Hepatocyte (in vitro differentiated cells): ENCODE measurements at regions not wholly inside any gene's neighbourhood (a gene's known extent, or its start where the extent isn't known, plus 50 kb on each side); places are given as distances from the start of the nearest gene placed in this dataset.

Source experiments
- DNase-seq: peaks from one replicate; pipeline ENCODE4 v3.0.0-alpha.2; 2016; ENCODE audit warnings: low spot score
- H2AFZ ChIP-seq: fragments of 200-600 bp; sonication (generic); 2 replicates; pipeline ENCODE4 v1.6.0; 2016; ENCODE audit warnings: antibody characterized with exemption, mild to moderate bottlenecking
- H3K27ac ChIP-seq: fragments of 200-600 bp; sonication (generic); 2 replicates; pipeline ENCODE4 v1.5.1; 2016; ENCODE audit warnings: mild to moderate bottlenecking
- H3K27me3 ChIP-seq: fragments of 200-600 bp; sonication (generic); 2 replicates; pipeline ENCODE4 v1.6.1; 2016
- H3K36me3 ChIP-seq: fragments of 200-600 bp; sonication (generic); replicated peaks from 2 replicates; pipeline ENCODE4 v1.5.1; 2016; ENCODE audit warnings: low read depth; ENCODE audit not compliant: insufficient read depth
- H3K4me1 ChIP-seq: fragments of 200-600 bp; sonication (generic); 2 replicates; pipeline ENCODE4 v1.5.1; 2016; ENCODE audit warnings: mild to moderate bottlenecking, moderate library complexity; ENCODE audit not compliant: insufficient read depth
- H3K4me2 ChIP-seq: fragments of 200-600 bp; sonication (generic); 2 replicates; pipeline ENCODE4 v1.6.0; 2016
- H3K4me3 ChIP-seq: fragments of 200-600 bp; sonication (generic); 2 replicates; pipeline ENCODE4 v1.5.1; 2016; ENCODE audit warnings: mild to moderate bottlenecking
- H3K79me2 ChIP-seq: fragments of 200-600 bp; sonication (generic); 2 replicates; pipeline ENCODE4 v1.6.0; 2017; ENCODE audit warnings: mild to moderate bottlenecking
- H3K9me2 ChIP-seq: fragments of 200-600 bp; sonication (generic); replicated peaks from 2 replicates; pipeline ENCODE4 v1.6.0; 2017; ENCODE audit warnings: mild to moderate bottlenecking; ENCODE audit not compliant: insufficient read depth
- H3K9me3 ChIP-seq: fragments of 200-600 bp; sonication (generic); 2 replicates; pipeline ENCODE4 v1.5.1; 2016; ENCODE audit warnings: low read depth, mild to moderate bottlenecking
- H4K20me1 ChIP-seq: fragments of 200-600 bp; sonication (generic); 2 replicates; pipeline ENCODE4 v1.6.0; 2016; ENCODE audit warnings: mild to moderate bottlenecking; ENCODE audit not compliant: insufficient read depth, poor library complexity, severe bottlenecking
- EZH2 ChIP-seq: fragments of 200-600 bp; sonication (generic); IDR thresholded peaks from 2 replicates; pipeline ENCODE4 v1.6.1; 2016; ENCODE audit warnings: antibody characterized with exemption, mild to moderate bottlenecking, borderline replicate concordance
- EZH2phosphoT487 ChIP-seq: fragments of 200-600 bp; sonication (generic); IDR thresholded peaks from one replicate; pipeline ENCODE4 v1.6.1; 2018; ENCODE audit warnings: antibody characterized with exemption, mild to moderate bottlenecking, low read depth, moderate library complexity; ENCODE audit not compliant: unreplicated experiment, severe bottlenecking
- WGBS: methylation state at CpG from one replicate; pipeline ENCODE4 v1.1.6; 2016; ENCODE audit warnings: low lambda C conversion rate; ENCODE audit errors: missing lambda C conversion rate; 5-methylcytosine and 5-hydroxymethylcytosine counted together
- TF ChIP-seq, protein P1 (sequence below): fragments of 200-600 bp; sonication (generic); IDR thresholded peaks from 2 replicates; pipeline ENCODE4 v1.5.1; 2016; ENCODE audit warnings: antibody characterized with exemption, mild to moderate bottlenecking; ENCODE audit not compliant: poor library complexity

DNA sequence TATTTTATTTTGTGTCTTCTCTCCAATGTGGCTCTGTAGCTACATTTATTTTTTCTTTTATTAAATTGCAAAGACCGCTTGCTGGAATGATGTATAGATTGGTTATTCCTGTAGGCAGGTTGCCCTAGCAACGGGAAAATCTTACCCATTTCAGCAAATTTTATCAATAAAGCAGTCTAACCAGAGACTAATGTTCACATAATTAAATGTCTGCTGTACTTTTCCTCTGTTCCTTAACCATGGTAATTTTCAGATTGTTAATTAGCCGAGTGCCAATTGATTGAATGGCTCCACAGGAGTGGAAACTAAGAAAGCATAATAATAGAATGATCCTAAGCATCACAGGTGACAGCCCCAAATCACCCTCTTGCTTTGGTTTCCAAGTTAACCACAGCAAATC is 134.8 kb downstream of the BASP1 start:
- Histone ChIP-seq H3K79me2 (no peaks in the 10 kb centered on the region), H3K9me3 (no peaks in the 10 kb centered on the region), H3K36me3 (no peaks in the 10 kb centered on the region), H3K4me1 (no peaks in the 10 kb centered on the region), H3K4me3 (no peak overlapping the region), H3K4me2 (no peak overlapping the region), H3K27me3 (no peaks in the 10 kb centered on the region), H4K20me1 (no peaks in the 10 kb centered on the region), H2AFZ (no peak overlapping the region), H3K9me2 (no peaks in the 10 kb centered on the region), H3K27ac (no peak overlapping the region)
- 95% methylated on average over 3 of the region's 3 CpGs for WGBS
- no peak for TF ChIP-seq EZH2phosphoT487
- TF ChIP-seq, protein P1, sequence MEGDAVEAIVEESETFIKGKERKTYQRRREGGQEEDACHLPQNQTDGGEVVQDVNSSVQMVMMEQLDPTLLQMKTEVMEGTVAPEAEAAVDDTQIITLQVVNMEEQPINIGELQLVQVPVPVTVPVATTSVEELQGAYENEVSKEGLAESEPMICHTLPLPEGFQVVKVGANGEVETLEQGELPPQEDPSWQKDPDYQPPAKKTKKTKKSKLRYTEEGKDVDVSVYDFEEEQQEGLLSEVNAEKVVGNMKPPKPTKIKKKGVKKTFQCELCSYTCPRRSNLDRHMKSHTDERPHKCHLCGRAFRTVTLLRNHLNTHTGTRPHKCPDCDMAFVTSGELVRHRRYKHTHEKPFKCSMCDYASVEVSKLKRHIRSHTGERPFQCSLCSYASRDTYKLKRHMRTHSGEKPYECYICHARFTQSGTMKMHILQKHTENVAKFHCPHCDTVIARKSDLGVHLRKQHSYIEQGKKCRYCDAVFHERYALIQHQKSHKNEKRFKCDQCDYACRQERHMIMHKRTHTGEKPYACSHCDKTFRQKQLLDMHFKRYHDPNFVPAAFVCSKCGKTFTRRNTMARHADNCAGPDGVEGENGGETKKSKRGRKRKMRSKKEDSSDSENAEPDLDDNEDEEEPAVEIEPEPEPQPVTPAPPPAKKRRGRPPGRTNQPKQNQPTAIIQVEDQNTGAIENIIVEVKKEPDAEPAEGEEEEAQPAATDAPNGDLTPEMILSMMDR, result no peak
- no peak for TF ChIP-seq EZH2
- no peak for DNase-seq

DNA sequence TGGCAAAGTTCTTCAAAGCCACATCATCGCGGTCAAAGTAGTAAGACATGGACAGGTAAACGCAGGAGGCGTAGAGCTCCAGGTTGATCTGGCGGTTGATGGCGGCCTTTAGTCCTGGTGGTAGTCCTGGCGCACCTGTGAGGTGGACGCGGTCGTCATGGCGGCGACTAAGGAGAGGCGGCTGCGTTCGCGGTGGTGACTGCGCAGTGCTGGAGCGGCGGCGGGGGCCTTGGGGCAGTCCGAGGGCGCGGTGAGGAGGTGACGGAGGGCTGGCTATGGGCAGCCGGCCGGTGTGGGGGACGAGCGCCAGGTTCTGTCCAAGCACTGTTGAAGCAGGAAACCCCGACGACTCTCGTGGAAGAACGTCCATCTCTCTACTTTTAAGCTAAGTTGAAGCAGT is 136.8 kb downstream of the BASP1 start:
- H4K20me1 ChIP-seq, result no peaks in the 10 kb centered on the region
- H3K79me2 ChIP-seq, result no peaks in the 10 kb centered on the region
- no peak overlapping the region for H3K27ac ChIP-seq
- WGBS, result over 99% methylated on average over 26 of the region's 32 CpGs
- H2AFZ ChIP-seq, result no peak overlapping the region
- DNase-seq, result no peak
- no peak overlapping the region for H3K4me2 ChIP-seq
- no peak overlapping the region for H3K4me3 ChIP-seq
- no peak for TF ChIP-seq EZH2phosphoT487
- TF ChIP-seq EZH2, result no peak
- TF ChIP-seq, protein P1, result no peak
- H3K9me2 ChIP-seq, result no peaks in the 10 kb centered on the region
- no peaks in the 10 kb centered on the region for H3K4me1 ChIP-seq
- no peaks in the 10 kb centered on the region for H3K9me3 ChIP-seq
- H3K36me3 ChIP-seq, result no peaks in the 10 kb centered on the region
- H3K27me3 ChIP-seq, result no peaks in the 10 kb centered on the region

DNA sequence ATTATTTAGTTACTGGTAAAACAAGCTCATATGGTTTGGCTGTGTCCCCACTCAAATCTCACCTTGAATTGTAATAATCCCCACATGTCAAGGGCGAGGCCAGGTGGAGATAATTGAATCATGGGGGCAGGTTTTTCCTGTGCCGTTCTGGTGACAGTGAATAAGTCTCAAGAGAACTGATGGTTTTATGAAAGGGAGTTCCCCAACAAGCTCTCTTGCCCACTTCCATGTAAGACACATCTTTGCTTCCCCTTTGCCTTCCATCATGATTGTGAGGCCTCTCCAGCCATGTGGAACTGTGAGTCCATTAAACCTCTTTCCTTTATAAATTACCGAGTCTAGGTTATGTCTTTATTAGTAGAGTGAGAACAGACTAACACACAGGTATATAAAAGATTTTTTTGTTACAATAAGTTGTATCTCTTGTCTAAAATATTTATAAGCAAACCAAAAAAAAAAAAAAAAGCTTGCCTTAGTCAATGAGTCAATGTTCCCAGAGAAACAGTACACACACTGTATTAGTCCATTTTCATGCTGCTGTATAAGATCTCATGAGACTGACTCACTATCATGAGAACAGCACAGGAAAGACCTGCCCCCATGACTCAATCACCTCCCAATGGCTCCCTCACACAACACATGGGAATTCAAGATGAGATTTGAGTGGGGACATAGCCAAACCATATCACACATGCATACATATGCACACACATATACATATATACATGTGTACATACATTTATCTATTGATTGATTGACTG is 138.3 kb downstream of the BASP1 start:
- no peaks in the 10 kb centered on the region for H3K36me3 ChIP-seq
- no peaks in the 10 kb centered on the region for H3K9me3 ChIP-seq
- H3K27me3 ChIP-seq, result no peaks in the 10 kb centered on the region
- TF ChIP-seq, protein P1, result no peak
- no peak for TF ChIP-seq EZH2
- TF ChIP-seq EZH2phosphoT487, result no peak
- H3K79me2 ChIP-seq, result no peaks in the 10 kb centered on the region
- H3K9me2 ChIP-seq, result no peaks in the 10 kb centered on the region
- H3K27ac ChIP-seq, result no peak overlapping the region
- no peak overlapping the region for H2AFZ ChIP-seq
- H4K20me1 ChIP-seq, result no peaks in the 10 kb centered on the region
- peaks cover 8% of the 10 kb centered on the region for H3K4me1 ChIP-seq
- WGBS, result 92% methylated on average over 3 of the region's 3 CpGs
- no peak overlapping the region for H3K4me3 ChIP-seq
- no peak overlapping the region for H3K4me2 ChIP-seq
- no peak for DNase-seq

DNA sequence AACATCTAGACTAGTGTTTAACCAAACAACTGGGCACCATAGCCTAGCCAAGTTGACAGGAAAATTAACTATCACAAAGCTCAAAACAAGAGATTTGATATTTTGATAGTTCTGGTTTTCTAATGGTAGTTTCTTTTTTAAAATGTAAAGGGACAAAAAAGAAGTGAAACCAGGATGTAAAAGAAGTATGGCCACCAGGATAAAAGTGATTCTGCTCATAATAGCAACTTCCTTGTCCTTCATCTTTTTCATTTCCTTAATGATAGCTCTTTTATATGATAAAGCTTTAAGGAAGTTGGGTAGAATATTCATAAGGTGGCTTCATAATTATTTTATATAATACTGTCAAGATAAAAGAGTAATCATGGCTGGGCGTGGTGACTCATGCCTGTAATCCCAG is 139.1 kb downstream of the BASP1 start:
- H2AFZ ChIP-seq, result no peak overlapping the region
- no peak for DNase-seq
- H3K79me2 ChIP-seq, result no peaks in the 10 kb centered on the region
- no peaks in the 10 kb centered on the region for H4K20me1 ChIP-seq
- H3K27me3 ChIP-seq, result no peaks in the 10 kb centered on the region
- H3K4me2 ChIP-seq, result no peak overlapping the region
- 84% methylated on average over 1 of the region's 1 CpG for WGBS
- no peaks in the 10 kb centered on the region for H3K9me2 ChIP-seq
- H3K4me3 ChIP-seq, result no peak overlapping the region
- no peaks in the 10 kb centered on the region for H3K9me3 ChIP-seq
- no peaks in the 10 kb centered on the region for H3K36me3 ChIP-seq
- TF ChIP-seq EZH2phosphoT487, result no peak
- TF ChIP-seq EZH2, result no peak
- TF ChIP-seq, protein P1, result no peak
- H3K27ac ChIP-seq, result no peak overlapping the region
- peaks cover 8% of the 10 kb centered on the region for H3K4me1 ChIP-seq
